ENCODE measurements at regions not wholly inside any gene's neighbourhood (a gene's known extent, or its start where the extent isn't known, plus 50 kb on each side); places are given as distances from the start of the nearest gene placed in this dataset.

DNA sequence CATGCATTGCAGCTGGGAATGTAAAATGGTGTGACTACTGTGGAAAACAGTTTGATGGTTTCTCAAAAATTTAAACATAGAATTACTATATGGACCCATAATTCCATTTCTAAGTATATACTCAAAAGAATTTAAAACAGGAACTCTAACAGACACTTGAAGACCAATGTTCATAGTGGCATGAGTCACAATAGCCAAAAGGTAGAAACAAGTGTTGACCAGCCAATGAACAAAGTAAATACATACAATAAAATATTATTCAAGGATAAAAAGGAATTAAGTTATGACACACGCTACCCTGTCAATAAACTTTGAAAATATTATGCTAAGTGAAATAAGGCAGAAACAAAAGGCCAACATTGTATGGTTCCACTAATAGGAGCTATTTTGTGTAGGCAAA is 357.4 kb upstream of the IL12A start:
- Histone ChIP-seq H4K20me1 (ENCODE audit: low read depth) (no peaks in the 10 kb centered on the region), H2AFZ (replicated peaks) (no peak overlapping the region), H3K36me3 (no peaks in the 10 kb centered on the region), H3K9me3 (ENCODE audit: low read depth) (no peaks in the 10 kb centered on the region), H3K4me1 (peaks cover 17% of the 10 kb centered on the region), H3K79me2 (ENCODE audit: low read depth) (no peaks in the 10 kb centered on the region), H3K9ac (no peak overlapping the region), H3F3A (ENCODE audit: low read depth) (peaks cover 10% of the 10 kb centered on the region), H3K4me3 (no peak overlapping the region), H3K4me2 (no peak overlapping the region), H3K27ac (no peak overlapping the region), H3K27me3 (no peaks in the 10 kb centered on the region)
- Mint-ChIP-seq H3K27me3 (ENCODE audit: insufficient read depth, low read depth) (no peaks in the 10 kb centered on the region), H3K4me3 (no peak overlapping the region), H3K9me3 (no peaks in the 10 kb centered on the region), H3K4me1 (peaks cover 14% of the 10 kb centered on the region), H3K27ac (no peak overlapping the region), H3K36me3 (no peaks in the 10 kb centered on the region)
- DNase-seq (ENCODE audit: low spot score): no peak
- TF ChIP-seq EZH2 (IDR thresholded peaks at IDR 0.05) (no peak), EZH2phosphoT487 (IDR thresholded peaks at IDR 0.05) (no peak)
- TF ChIP-seq, protein P1, sequence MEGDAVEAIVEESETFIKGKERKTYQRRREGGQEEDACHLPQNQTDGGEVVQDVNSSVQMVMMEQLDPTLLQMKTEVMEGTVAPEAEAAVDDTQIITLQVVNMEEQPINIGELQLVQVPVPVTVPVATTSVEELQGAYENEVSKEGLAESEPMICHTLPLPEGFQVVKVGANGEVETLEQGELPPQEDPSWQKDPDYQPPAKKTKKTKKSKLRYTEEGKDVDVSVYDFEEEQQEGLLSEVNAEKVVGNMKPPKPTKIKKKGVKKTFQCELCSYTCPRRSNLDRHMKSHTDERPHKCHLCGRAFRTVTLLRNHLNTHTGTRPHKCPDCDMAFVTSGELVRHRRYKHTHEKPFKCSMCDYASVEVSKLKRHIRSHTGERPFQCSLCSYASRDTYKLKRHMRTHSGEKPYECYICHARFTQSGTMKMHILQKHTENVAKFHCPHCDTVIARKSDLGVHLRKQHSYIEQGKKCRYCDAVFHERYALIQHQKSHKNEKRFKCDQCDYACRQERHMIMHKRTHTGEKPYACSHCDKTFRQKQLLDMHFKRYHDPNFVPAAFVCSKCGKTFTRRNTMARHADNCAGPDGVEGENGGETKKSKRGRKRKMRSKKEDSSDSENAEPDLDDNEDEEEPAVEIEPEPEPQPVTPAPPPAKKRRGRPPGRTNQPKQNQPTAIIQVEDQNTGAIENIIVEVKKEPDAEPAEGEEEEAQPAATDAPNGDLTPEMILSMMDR (IDR thresholded peaks at IDR 0.05): no peak

GRCh38 chr3:159632128-159632527 is 356.5 kb upstream of the IL12A start:
- no peak for TF ChIP-seq EZH2 (IDR thresholded peaks at IDR 0.05)
- peak overlapping the region; percentile 20 for H3K27ac ChIP-seq
- H3K27me3 Mint-ChIP-seq (ENCODE audit: insufficient read depth, low read depth): no peaks in the 10 kb centered on the region
- H3K9ac ChIP-seq: no peak overlapping the region
- peaks cover 17% of the 10 kb centered on the region for H3K4me1 ChIP-seq
- peak overlapping the region; percentile 59 for H2AFZ ChIP-seq (replicated peaks)
- H3K36me3 ChIP-seq: no peaks in the 10 kb centered on the region
- H3K4me2 ChIP-seq: no peak overlapping the region
- H3K36me3 Mint-ChIP-seq: no peaks in the 10 kb centered on the region
- no peaks in the 10 kb centered on the region for H3K9me3 ChIP-seq (ENCODE audit: low read depth)
- peaks cover 14% of the 10 kb centered on the region for H3K4me1 Mint-ChIP-seq
- H3K27me3 ChIP-seq: no peaks in the 10 kb centered on the region
- H3K4me3 Mint-ChIP-seq: no peak overlapping the region
- no peaks in the 10 kb centered on the region for H4K20me1 ChIP-seq (ENCODE audit: low read depth)
- H3K9me3 Mint-ChIP-seq: no peaks in the 10 kb centered on the region
- H3K4me3 ChIP-seq: no peak overlapping the region
- no peaks in the 10 kb centered on the region for H3K79me2 ChIP-seq (ENCODE audit: low read depth)
- peak; percentile 56 for DNase-seq (ENCODE audit: low spot score)
- H3F3A ChIP-seq (ENCODE audit: low read depth): peaks cover 10% of the 10 kb centered on the region
- H3K27ac Mint-ChIP-seq: peak overlapping the region; percentile 25

GRCh38 chr3:159632851-159633250 is 355.8 kb upstream of the IL12A start:
- Histone ChIP-seq H3K27me3 (no peaks in the 10 kb centered on the region), H3K4me3 (no peak overlapping the region), H4K20me1 (ENCODE audit: low read depth) (no peaks in the 10 kb centered on the region), H3K36me3 (no peaks in the 10 kb centered on the region), H3K4me1 (peaks cover 17% of the 10 kb centered on the region), H3K9ac (no peak overlapping the region), H2AFZ (replicated peaks) (no peak overlapping the region), H3K27ac (no peak overlapping the region), H3F3A (ENCODE audit: low read depth) (peaks cover 10% of the 10 kb centered on the region), H3K9me3 (ENCODE audit: low read depth) (no peaks in the 10 kb centered on the region), H3K4me2 (no peak overlapping the region), H3K79me2 (ENCODE audit: low read depth) (no peaks in the 10 kb centered on the region)
- Mint-ChIP-seq H3K9me3 (no peaks in the 10 kb centered on the region), H3K4me1 (peaks cover 14% of the 10 kb centered on the region), H3K27ac (no peak overlapping the region), H3K4me3 (no peak overlapping the region), H3K36me3 (no peaks in the 10 kb centered on the region), H3K27me3 (ENCODE audit: insufficient read depth, low read depth) (no peaks in the 10 kb centered on the region)
- TF ChIP-seq EZH2phosphoT487 (IDR thresholded peaks at IDR 0.05) (no peak), EZH2 (IDR thresholded peaks at IDR 0.05) (no peak)
- TF ChIP-seq, protein P1 (IDR thresholded peaks at IDR 0.05): no peak
- DNase-seq (ENCODE audit: low spot score): no peak

GRCh38 chr3:159634483-159634882 is 354.2 kb upstream of the IL12A start:
- Mint-ChIP-seq H3K36me3 (no peaks in the 10 kb centered on the region), H3K4me1 (peaks cover 8% of the 10 kb centered on the region), H3K27ac (no peak overlapping the region), H3K4me3 (no peak overlapping the region), H3K9me3 (no peaks in the 10 kb centered on the region), H3K27me3 (ENCODE audit: insufficient read depth, low read depth) (no peaks in the 10 kb centered on the region)
- TF ChIP-seq EZH2 (IDR thresholded peaks at IDR 0.05): no peak
- TF ChIP-seq, protein P1 (IDR thresholded peaks at IDR 0.05): no peak
- no peak for TF ChIP-seq EZH2phosphoT487 (IDR thresholded peaks at IDR 0.05)
- H3K79me2 ChIP-seq (ENCODE audit: low read depth): no peaks in the 10 kb centered on the region
- no peaks in the 10 kb centered on the region for H3K9me3 ChIP-seq (ENCODE audit: low read depth)
- peaks cover 6% of the 10 kb centered on the region for H3F3A ChIP-seq (ENCODE audit: low read depth)
- peak overlapping the region; percentile 66 for H2AFZ ChIP-seq (replicated peaks)
- H3K4me1 ChIP-seq: peaks cover 10% of the 10 kb centered on the region
- no peak overlapping the region for H3K9ac ChIP-seq
- DNase-seq (ENCODE audit: low spot score): no peak
- H3K4me3 ChIP-seq: no peak overlapping the region
- H3K36me3 ChIP-seq: no peaks in the 10 kb centered on the region
- no peak overlapping the region for H3K4me2 ChIP-seq
- H4K20me1 ChIP-seq (ENCODE audit: low read depth): no peaks in the 10 kb centered on the region
- no peaks in the 10 kb centered on the region for H3K27me3 ChIP-seq
- no peak overlapping the region for H3K27ac ChIP-seq
